Osteoblast (primary cell): ENCODE measurements at regions not wholly inside any gene's neighbourhood (a gene's known extent, or its start where the extent isn't known, plus 50 kb on each side); places are given as distances from the start of the nearest gene placed in this dataset.

ENCODE experiments used
- DNase-seq: peaks from one replicate; pipeline ENCODE4 v3.0.0; 2011; ENCODE audit warnings: low spot score, mixed read lengths; ENCODE audit not compliant: insufficient read length; ENCODE audit errors: missing footprints
- H2AFZ ChIP-seq: 2 replicates; pipeline ENCODE4 v1.6.0; 2011; ENCODE audit warnings: mild to moderate bottlenecking, low read length
- H3K27ac ChIP-seq: 2 replicates; pipeline ENCODE4 v1.5.1; 2011; ENCODE audit warnings: mild to moderate bottlenecking, low read depth, low read length, moderate library complexity
- H3K27me3 ChIP-seq: 2 replicates; pipeline ENCODE4 v1.6.0; 2012; ENCODE audit warnings: mild to moderate bottlenecking, control low read depth, inconsistent platforms, low read length, moderate library complexity; ENCODE audit not compliant: insufficient read depth
- H3K36me3 ChIP-seq: 2 replicates; pipeline ENCODE4 v1.5.1; 2011; ENCODE audit warnings: mild to moderate bottlenecking, low read length, control low read depth, moderate library complexity; ENCODE audit not compliant: insufficient read depth
- H3K4me1 ChIP-seq: 2 replicates; pipeline ENCODE4 v1.5.1; 2011; ENCODE audit warnings: mild to moderate bottlenecking, low read length, control low read depth, moderate library complexity; ENCODE audit not compliant: insufficient read depth
- H3K4me2 ChIP-seq: 2 replicates; pipeline ENCODE4 v1.6.0; 2011; ENCODE audit warnings: mild to moderate bottlenecking, low read length; ENCODE audit not compliant: insufficient read depth
- H3K4me3 ChIP-seq: fragments of 200-600 bp; sonication (generic); 3 replicates; pipeline ENCODE4 v1.5.1; 2012; ENCODE audit warnings: mild to moderate bottlenecking, low read length, inconsistent platforms; ENCODE audit not compliant: insufficient read depth
- H3K79me2 ChIP-seq: 2 replicates; pipeline ENCODE4 v1.6.0; 2012; ENCODE audit warnings: mild to moderate bottlenecking, low read length, control low read depth, inconsistent platforms; ENCODE audit not compliant: insufficient read depth
- H3K9me3 ChIP-seq: 2 replicates; pipeline ENCODE4 v1.5.1; 2011; ENCODE audit warnings: low read depth, low read length, control low read depth
- H4K20me1 ChIP-seq: 2 replicates; pipeline ENCODE4 v1.6.0; 2012; ENCODE audit warnings: mild to moderate bottlenecking, low read length, control low read depth; ENCODE audit not compliant: insufficient read depth
- TF ChIP-seq, protein P1 (sequence below): IDR thresholded peaks from 2 replicates; pipeline ENCODE4 v1.5.1; 2011; ENCODE audit warnings: mild to moderate bottlenecking, low read depth, low read length, moderate library complexity; ENCODE audit errors: extremely low read depth

DNA sequence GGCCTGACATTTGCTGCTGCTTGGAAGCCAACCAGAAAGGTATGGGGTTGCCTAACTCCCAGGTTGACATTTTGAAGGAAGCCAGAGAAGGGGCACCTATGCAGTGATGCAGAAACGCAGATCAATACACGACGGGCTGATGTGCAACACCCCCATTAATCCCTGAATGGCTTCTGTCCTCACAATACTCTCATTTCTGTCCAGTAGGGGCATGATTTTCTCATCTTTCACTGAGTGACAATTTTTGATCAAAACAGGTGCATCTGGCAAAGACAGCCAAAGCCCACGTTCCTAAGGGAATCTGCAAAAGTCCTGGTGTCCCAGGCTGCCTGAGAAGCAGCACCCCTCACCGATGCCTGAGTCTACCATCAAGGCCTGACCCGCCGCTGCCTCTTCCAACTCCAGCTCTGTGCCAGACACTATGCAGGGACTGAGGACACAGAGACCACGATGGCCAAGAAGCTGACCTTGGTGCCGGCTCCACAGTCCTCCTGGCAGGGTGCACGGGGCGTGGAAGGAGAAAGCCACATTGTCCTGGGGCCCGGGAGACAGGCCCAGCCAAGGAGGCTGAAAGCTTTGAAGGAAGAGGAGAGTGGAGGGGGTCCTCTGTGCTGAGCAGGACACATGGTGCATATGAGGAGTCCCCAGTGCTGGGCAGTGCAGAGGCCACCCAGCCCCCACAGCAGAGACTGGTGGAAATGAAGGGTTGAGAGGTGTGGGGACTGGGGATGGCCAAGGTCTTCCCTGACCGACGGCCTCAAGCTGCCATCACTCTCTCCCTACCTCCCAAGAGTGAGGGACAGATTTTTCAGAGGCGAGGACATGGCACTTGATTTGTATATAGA lies 159.6 kb downstream of the NUP210 start:
- no peak overlapping the region for H3K27ac ChIP-seq
- no peaks in the 10 kb centered on the region for H4K20me1 ChIP-seq
- H3K9me3 ChIP-seq = no peaks in the 10 kb centered on the region
- no peak overlapping the region for H3K4me3 ChIP-seq
- H3K36me3 ChIP-seq = no peaks in the 10 kb centered on the region
- no peak overlapping the region for H3K4me2 ChIP-seq
- DNase-seq = peak; percentile 69
- no peaks in the 10 kb centered on the region for H3K27me3 ChIP-seq
- no peak overlapping the region for H2AFZ ChIP-seq
- H3K79me2 ChIP-seq = no peaks in the 10 kb centered on the region
- H3K4me1 ChIP-seq = no peaks in the 10 kb centered on the region
- TF ChIP-seq, protein P1, sequence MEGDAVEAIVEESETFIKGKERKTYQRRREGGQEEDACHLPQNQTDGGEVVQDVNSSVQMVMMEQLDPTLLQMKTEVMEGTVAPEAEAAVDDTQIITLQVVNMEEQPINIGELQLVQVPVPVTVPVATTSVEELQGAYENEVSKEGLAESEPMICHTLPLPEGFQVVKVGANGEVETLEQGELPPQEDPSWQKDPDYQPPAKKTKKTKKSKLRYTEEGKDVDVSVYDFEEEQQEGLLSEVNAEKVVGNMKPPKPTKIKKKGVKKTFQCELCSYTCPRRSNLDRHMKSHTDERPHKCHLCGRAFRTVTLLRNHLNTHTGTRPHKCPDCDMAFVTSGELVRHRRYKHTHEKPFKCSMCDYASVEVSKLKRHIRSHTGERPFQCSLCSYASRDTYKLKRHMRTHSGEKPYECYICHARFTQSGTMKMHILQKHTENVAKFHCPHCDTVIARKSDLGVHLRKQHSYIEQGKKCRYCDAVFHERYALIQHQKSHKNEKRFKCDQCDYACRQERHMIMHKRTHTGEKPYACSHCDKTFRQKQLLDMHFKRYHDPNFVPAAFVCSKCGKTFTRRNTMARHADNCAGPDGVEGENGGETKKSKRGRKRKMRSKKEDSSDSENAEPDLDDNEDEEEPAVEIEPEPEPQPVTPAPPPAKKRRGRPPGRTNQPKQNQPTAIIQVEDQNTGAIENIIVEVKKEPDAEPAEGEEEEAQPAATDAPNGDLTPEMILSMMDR = no peak

DNA sequence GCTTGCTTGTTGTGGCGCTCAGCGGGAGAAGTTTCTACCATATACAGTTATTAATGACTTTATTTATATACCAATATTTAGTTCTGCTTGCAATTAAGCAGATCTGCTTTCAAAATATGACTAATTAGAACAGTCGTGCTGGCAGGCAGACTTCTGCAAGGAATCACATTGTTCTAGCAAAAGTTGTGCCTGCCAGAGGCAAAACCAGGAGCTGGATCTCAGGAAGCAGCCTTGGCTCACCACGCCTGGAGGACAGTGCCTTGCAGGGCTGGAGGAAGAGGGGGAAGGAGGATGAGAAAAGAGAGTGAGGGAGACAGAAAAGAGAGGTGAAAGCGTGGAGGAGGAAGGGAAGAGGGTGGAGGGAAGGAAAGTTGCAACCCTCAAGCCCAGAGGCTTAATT lies 160.3 kb downstream of the NUP210 start:
- Histone ChIP-seq H2AFZ (no peak overlapping the region), H3K4me2 (no peak overlapping the region), H3K27me3 (no peaks in the 10 kb centered on the region), H3K27ac (no peak overlapping the region), H3K4me3 (no peak overlapping the region), H4K20me1 (no peaks in the 10 kb centered on the region), H3K79me2 (no peaks in the 10 kb centered on the region), H3K4me1 (no peaks in the 10 kb centered on the region), H3K9me3 (no peaks in the 10 kb centered on the region), H3K36me3 (no peaks in the 10 kb centered on the region)
- TF ChIP-seq, protein P1 = no peak
- DNase-seq = peak; percentile 59

DNA sequence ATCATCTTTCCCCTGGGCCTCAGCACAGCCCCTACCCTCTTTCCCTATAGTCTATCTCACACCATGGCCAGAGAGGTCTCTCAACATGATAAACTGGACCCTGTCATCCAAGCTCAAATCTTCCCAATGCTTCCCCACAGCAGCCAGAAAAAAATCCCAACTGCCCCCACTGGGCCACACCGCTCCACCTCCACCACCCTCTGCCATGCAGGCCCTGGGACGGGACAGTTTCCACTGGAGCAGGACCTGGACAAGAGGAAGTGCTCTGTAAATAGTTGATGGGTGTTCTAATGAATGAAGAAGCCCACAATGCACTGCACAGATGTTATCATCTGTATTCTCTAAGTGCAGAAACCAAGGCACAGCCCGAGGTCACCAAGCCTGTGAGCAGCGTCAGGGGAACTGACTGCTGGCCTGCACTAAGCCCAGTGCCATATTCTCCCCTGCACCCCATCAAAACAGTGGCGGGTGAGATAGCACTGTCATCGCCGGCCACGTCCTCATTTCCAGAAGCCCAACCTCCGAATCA lies 161.1 kb downstream of the NUP210 start:
- no peaks in the 10 kb centered on the region for H3K36me3 ChIP-seq
- H3K4me1 ChIP-seq = no peaks in the 10 kb centered on the region
- H2AFZ ChIP-seq = no peak overlapping the region
- TF ChIP-seq, protein P1 = no peak
- no peak overlapping the region for H3K4me3 ChIP-seq
- no peaks in the 10 kb centered on the region for H3K27me3 ChIP-seq
- no peaks in the 10 kb centered on the region for H4K20me1 ChIP-seq
- no peaks in the 10 kb centered on the region for H3K9me3 ChIP-seq
- H3K79me2 ChIP-seq = no peaks in the 10 kb centered on the region
- no peak overlapping the region for H3K4me2 ChIP-seq
- no peak overlapping the region for H3K27ac ChIP-seq
- peak; percentile 34 for DNase-seq

DNA sequence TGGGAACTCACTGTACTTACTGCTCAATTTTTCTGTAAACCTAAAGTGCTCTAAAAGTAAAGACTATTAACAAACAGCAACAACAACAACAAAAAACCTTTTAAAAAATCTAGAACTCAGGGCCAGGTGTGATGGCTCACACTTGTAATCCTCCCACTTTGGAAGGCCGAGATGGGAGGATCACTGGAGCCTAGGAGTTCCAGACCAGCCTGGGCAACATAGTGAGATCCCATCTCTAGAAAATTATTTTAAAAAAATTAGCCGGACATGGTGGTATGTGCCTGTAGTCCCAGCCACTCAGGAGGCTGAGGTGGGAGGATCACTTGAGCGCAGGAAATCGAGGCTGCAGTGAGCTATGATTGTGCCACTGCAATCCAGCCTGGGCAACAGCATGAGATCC lies 161.8 kb downstream of the NUP210 start:
- no peak overlapping the region for H2AFZ ChIP-seq
- no peak for DNase-seq
- no peaks in the 10 kb centered on the region for H3K36me3 ChIP-seq
- TF ChIP-seq, protein P1 = no peak
- no peaks in the 10 kb centered on the region for H3K4me1 ChIP-seq
- H3K79me2 ChIP-seq = no peaks in the 10 kb centered on the region
- H3K27me3 ChIP-seq = no peaks in the 10 kb centered on the region
- H3K4me2 ChIP-seq = no peak overlapping the region
- no peaks in the 10 kb centered on the region for H3K9me3 ChIP-seq
- H3K4me3 ChIP-seq = no peak overlapping the region
- H3K27ac ChIP-seq = no peak overlapping the region
- no peaks in the 10 kb centered on the region for H4K20me1 ChIP-seq
